DOHH2 (cell line): ENCODE measurements at regions not wholly inside any gene's neighbourhood (a gene's known extent, or its start where the extent isn't known, plus 50 kb on each side); places are given as distances from the start of the nearest gene placed in this dataset.

Source experiments
- CTCF ChIP-seq: fragments of 200-600 bp; sonication (generic); IDR thresholded peaks from one replicate; pipeline ENCODE4 v1.5.1; 2014; ENCODE audit warnings: antibody characterized with exemption, mild to moderate bottlenecking, low read depth, low read length; ENCODE audit not compliant: poor library complexity, severe bottlenecking
- EZH2phosphoT487 ChIP-seq: fragments of 200-600 bp; sonication (generic); IDR thresholded peaks from 2 replicates; pipeline ENCODE4 v1.6.1; 2017; ENCODE audit warnings: borderline replicate concordance, mild to moderate bottlenecking, antibody characterized with exemption, low read length, moderate library complexity, mixed read lengths

DNA sequence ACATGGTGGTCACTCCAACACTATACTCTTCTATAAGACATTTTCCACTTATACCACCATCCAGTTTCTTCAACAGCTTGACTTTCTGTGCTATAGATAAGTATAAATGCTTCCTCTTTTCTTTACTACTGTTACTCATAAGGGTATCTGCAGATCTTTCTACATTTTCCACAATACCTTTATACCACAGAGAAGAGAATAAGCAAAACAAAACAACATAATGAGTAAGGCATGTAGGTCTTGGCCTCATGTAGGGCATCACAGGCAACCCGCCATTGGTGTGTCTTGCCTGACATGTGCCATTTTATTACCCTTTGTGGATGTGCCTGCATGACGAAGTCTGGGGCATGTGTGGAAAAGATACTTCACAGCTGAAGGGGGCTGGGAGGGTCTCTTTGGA lies 265.3 kb upstream of the STARD13 start:
- no peak for TF ChIP-seq CTCF
- TF ChIP-seq EZH2phosphoT487 = no peak
